HepG2 (cell line): ENCODE measurements at regions not wholly inside any gene's neighbourhood (a gene's known extent, or its start where the extent isn't known, plus 50 kb on each side); places are given as distances from the start of the nearest gene placed in this dataset.

Source experiments
- CHD4 ChIP-seq: fragments of 200-600 bp; sonication (generic); IDR thresholded peaks from 2 replicates; pipeline ENCODE4 v1.7.0; 2017; ENCODE audit warnings: mild to moderate bottlenecking, low read length, borderline replicate concordance
- MXI1 ChIP-seq: IDR thresholded peaks from 3 replicates; pipeline ENCODE4 v1.6.1; 2012; ENCODE audit warnings: low read depth, low read length, inconsistent platforms, borderline replicate concordance
- SETDB1 ChIP-seq: sonication (generic); formaldehyde crosslinking; IDR thresholded peaks from 2 replicates; pipeline ENCODE4 v1.5.1; 2020; ENCODE audit warnings: missing genetic modification reagents, mild to moderate bottlenecking, borderline replicate concordance
- ZNF24 ChIP-seq: fragments of 450-650 bp; IDR thresholded peaks from 2 replicates; pipeline ENCODE4 v1.6.1; 2017; ENCODE audit warnings: antibody characterized with exemption, mild to moderate bottlenecking
- ZNF550 ChIP-seq: sonication (generic); formaldehyde crosslinking; IDR thresholded peaks from 2 replicates; pipeline ENCODE4 v1.4.0; 2020; ENCODE audit warnings: mild to moderate bottlenecking, missing genetic modification reagents, borderline replicate concordance
- ZSCAN20 ChIP-seq: sonication (generic); formaldehyde crosslinking; IDR thresholded peaks from 2 replicates; pipeline ENCODE4 v1.4.0; 2020; ENCODE audit warnings: missing genetic modification reagents, mild to moderate bottlenecking, borderline replicate concordance
- TF ChIP-seq, protein P1 (sequence below): sonication (generic); formaldehyde crosslinking; IDR thresholded peaks from 2 replicates; pipeline ENCODE4 v1.5.0; 2020; ENCODE audit warnings: mild to moderate bottlenecking, missing genetic modification reagents, moderate library complexity
- TF ChIP-seq, protein P2 (sequence below): sonication (generic); formaldehyde crosslinking; IDR thresholded peaks from 2 replicates; pipeline ENCODE4 v1.8.1; 2023; ENCODE audit warnings: missing genetic modification reagents, inconsistent platforms, borderline replicate concordance

DNA sequence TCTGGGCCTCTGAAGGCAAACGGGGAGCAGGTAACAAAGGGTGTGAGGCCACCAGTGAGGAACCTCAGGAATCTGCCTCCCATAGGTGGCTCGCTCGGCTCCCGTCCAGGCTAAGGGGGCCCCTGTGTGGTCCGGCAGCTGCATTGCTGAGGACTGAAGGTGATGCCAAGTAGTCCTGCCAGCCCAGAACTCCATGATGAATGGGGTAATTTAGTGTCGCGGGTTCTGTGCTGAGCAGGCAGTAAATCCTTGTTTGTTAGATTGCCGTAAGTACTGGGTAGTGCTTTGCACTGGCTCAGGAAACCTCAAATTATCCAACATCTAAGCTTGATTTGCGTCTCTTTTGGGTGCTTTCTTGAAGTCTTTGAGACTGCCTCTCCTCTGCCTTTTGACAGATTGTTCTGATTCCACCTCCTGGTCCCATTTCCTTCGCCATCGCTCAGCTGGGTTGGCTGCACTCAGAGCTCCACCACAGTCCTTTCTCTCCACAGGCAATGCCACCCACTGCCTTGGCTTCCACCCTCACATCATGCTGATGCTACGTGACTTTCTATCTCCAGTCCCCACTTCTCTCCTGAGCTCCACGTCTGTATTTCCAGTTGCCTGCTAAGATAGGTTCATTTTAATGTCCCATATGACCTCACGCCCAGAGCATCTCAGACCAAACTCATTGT, 392.0 kb downstream of the FUT8 start:
- TF ChIP-seq ZSCAN20 (CRISPR knock-in tag) (no peak), SETDB1 (CRISPR knock-in tag) (no peak), ZNF24 (no peak), CHD4 (no peak), ZNF550 (no peak), MXI1 (no peak)
- TF ChIP-seq, protein P1, sequence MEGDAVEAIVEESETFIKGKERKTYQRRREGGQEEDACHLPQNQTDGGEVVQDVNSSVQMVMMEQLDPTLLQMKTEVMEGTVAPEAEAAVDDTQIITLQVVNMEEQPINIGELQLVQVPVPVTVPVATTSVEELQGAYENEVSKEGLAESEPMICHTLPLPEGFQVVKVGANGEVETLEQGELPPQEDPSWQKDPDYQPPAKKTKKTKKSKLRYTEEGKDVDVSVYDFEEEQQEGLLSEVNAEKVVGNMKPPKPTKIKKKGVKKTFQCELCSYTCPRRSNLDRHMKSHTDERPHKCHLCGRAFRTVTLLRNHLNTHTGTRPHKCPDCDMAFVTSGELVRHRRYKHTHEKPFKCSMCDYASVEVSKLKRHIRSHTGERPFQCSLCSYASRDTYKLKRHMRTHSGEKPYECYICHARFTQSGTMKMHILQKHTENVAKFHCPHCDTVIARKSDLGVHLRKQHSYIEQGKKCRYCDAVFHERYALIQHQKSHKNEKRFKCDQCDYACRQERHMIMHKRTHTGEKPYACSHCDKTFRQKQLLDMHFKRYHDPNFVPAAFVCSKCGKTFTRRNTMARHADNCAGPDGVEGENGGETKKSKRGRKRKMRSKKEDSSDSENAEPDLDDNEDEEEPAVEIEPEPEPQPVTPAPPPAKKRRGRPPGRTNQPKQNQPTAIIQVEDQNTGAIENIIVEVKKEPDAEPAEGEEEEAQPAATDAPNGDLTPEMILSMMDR (CRISPR knock-in tag) = peak; percentile 11; the same call in 1 of the 2 replicates
- TF ChIP-seq, protein P2, sequence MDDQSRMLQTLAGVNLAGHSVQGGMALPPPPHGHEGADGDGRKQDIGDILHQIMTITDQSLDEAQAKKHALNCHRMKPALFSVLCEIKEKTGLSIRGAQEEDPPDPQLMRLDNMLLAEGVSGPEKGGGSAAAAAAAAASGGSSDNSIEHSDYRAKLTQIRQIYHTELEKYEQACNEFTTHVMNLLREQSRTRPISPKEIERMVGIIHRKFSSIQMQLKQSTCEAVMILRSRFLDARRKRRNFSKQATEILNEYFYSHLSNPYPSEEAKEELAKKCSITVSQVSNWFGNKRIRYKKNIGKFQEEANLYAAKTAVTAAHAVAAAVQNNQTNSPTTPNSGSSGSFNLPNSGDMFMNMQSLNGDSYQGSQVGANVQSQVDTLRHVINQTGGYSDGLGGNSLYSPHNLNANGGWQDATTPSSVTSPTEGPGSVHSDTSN = no peak
